Retinal pigment epithelial cell (primary cell): ENCODE measurements at regions not wholly inside any gene's neighbourhood (a gene's known extent, or its start where the extent isn't known, plus 50 kb on each side); places are given as distances from the start of the nearest gene placed in this dataset.

Source experiments
- DNase-seq: peaks from one replicate; pipeline ENCODE4 v3.0.0-alpha.2; 2010; ENCODE audit warnings: low read depth
- H3K4me3 ChIP-seq: 2 replicates; pipeline ENCODE4 v1.5.1; 2011; ENCODE audit warnings: mild to moderate bottlenecking, low read length, control low read depth, moderate library complexity
- TF ChIP-seq, protein P1 (sequence below): conservative IDR thresholded peaks from 2 replicates; pipeline ENCODE4 v1.5.1; 2011; ENCODE audit warnings: low read depth, low read length, control low read depth, inconsistent platforms

DNA sequence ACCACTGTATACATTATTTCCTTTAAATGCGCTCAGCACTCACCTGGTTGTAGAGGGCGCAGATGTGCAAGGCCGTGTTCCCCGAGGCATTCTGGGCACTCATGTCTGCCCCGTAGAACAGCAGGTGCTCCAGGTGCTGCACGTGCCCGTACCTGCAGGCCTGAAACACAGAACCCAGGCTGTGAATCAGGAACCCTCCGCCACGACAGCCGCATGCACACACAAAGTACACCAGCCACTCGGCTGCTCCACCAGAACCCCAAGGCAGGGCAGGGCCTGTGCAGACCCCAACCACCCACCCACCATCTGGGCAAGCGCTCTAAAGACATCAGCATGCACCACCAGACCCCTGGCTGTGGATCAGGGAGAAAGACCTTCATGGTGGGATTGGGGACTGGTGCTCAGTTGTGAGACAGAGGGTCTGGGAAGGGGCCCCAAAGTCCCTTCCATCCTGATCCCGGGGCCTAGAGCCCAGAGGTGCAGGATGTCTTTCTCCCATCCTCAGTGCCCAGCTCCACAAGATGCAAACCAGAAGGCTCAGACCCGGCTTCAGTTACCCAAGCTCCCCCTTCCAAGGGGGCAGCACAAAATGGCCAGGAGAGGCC, 177.2 kb downstream of the SHANK2 start:
- TF ChIP-seq, protein P1, sequence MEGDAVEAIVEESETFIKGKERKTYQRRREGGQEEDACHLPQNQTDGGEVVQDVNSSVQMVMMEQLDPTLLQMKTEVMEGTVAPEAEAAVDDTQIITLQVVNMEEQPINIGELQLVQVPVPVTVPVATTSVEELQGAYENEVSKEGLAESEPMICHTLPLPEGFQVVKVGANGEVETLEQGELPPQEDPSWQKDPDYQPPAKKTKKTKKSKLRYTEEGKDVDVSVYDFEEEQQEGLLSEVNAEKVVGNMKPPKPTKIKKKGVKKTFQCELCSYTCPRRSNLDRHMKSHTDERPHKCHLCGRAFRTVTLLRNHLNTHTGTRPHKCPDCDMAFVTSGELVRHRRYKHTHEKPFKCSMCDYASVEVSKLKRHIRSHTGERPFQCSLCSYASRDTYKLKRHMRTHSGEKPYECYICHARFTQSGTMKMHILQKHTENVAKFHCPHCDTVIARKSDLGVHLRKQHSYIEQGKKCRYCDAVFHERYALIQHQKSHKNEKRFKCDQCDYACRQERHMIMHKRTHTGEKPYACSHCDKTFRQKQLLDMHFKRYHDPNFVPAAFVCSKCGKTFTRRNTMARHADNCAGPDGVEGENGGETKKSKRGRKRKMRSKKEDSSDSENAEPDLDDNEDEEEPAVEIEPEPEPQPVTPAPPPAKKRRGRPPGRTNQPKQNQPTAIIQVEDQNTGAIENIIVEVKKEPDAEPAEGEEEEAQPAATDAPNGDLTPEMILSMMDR = no peak
- no peak for DNase-seq
- H3K4me3 ChIP-seq = no peak overlapping the region

DNA sequence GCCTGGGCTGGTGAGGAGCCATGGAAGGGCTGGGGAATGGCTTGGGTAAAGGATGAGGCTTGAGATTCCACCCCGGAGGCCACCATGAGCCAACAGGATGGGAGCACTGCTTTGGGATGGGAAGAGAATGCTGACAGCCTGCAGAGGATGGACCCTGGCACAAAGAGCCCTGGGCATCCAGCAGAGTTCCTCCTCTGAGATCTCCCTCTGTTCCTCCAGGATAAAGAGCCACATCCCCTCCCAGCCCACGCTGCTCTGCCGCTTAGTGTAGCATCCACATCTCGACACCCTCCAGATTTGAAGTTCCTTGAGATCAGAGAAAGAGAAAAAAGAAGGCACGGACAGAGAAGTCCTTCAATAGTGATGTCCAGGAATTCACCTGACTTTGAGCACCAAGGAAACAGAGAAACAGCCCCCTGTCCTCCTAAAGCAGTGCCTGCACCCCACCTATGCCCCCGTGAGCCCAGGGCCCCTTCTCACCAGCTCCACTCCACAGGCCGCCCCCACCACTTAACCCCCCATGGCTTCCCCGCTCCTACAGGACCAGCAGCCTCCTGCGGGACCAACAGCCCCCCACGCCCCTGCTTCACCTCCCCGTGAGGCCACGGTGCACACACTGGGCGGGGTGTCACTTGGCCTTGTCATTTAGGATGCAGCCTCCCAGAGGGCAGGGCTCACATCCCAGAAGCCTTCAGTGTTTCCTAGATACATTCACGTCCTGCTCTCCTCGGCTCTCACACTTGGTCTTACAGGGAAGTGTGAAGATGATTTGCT, 180.5 kb downstream of the SHANK2 start:
- DNase-seq = no peak
- H3K4me3 ChIP-seq = no peak overlapping the region
- TF ChIP-seq, protein P1 = no peak

DNA sequence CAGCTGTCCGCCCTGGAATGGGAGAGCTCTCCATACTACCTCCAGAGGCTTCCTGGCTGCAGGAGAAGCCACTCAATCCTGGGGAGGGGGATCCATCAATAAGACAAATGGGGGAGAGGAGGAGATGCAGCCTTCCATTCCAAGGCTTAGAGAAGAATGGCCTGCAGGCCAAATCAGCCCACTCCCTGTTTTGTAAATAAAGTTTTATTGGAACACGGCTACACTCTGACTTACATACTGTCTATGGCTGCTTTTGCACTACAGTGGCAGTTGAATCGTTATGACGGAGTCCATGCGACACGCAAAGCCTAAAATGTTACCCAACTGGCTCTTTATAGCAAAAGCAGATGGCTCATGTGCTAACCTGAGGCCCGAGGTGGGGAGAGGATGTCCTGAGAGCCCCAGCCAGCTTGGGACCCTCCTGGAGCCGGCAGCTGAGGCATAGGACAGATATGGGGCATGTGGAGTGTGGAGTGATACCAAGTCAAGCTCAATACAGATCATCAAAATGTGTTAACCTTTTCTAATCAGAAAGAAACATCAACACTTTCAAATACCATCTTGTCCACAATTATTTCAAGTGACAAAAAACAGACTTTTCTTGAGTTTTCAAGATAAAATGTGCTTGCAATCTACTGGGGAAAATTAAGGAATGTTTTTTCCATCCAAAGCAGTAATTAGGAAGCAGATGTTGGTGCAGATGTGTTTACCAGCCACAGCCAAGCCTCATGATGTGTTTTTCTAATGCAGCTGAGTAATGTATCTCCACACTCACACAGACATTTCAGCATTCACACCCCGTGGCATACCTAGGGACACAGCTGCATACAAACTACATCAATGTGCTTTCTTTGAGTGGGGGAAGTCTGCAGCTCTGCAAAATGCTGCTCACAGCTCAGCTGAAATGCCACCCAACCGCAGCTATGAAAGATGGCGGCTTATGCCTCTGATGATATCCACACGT, 181.6 kb downstream of the SHANK2 start:
- H3K4me3 ChIP-seq = no peak overlapping the region
- TF ChIP-seq, protein P1 = no peak
- DNase-seq = no peak

DNA sequence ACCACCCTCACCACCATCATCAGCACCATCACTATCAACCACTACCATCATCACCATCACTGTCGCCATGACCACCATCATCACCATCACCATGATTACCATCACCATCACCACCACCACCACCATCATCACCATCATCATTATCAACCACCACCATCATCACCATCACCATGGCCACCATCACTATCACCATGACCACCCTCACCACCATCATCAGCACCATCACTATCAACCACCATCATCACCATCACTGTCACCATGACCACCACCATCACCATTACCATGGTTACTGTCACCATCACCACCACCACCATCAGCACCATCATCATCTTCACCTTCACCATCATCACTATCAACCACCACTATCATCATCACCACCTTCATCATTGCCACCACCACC, 183.4 kb downstream of the SHANK2 start:
- TF ChIP-seq, protein P1 = no peak
- no peak overlapping the region for H3K4me3 ChIP-seq
- no peak for DNase-seq

DNA sequence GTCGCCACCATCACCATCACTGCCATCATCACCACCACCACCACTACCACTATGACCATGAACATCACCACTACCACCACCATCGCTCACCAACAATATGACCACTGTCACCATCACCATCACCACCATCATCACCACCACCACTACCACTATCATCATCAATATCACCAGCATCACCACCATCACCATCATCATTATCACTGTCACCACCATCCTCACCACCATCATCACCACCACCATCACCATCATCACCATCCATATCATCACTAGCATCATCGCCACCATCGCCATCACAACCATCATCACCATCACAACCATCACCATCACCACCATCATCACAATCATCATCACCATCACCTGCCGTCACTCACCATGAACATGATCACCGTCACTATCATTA, 184.6 kb downstream of the SHANK2 start:
- TF ChIP-seq, protein P1 = no peak
- DNase-seq = no peak
- H3K4me3 ChIP-seq = no peak overlapping the region

DNA sequence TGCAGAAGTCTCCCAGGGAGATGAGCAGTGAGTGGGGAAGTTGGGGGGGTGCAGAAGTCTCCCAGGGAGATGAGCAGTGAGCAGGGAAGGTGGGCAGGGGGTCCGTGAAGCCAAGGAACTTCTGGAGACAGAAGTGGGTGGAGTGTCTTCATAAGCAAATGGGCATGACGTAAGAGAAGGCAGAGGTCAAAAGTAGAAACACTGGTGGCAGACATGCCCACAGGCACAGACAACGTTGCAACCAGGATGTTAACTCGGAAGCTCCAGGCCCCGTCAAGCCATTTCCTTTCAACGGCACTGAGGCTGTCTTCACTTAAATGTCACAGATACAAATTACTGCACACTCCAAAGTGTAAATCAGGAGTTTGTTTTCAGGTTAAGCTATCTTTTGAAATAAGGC, 186.1 kb downstream of the SHANK2 start:
- no peak overlapping the region for H3K4me3 ChIP-seq
- DNase-seq = no peak
- TF ChIP-seq, protein P1 = no peak
